Natural killer cell (primary cell): ENCODE measurements at regions not wholly inside any gene's neighbourhood (a gene's known extent, or its start where the extent isn't known, plus 50 kb on each side); places are given as distances from the start of the nearest gene placed in this dataset.

Experiments used
- ATAC-seq, 3 donors: fragments of 150-1000 bp in 2 of 3; fragments of 200-7000 bp in 1 of 3; cut with Tn5 transposase; 1 replicate in 1 of 3; 2 replicates in 2 of 3; pipeline ENCODE4 v1.10.0; 2021; ENCODE audit warnings: mild to moderate bottlenecking in 2 of 3, moderate library complexity in 2 of 3
- DNase-seq, 2 donors: peaks; one replicate each; pipeline versions ENCODE4 v3.0.0 to v3.0.0-alpha.2; 2013 to 2021; ENCODE audit warnings: mixed read lengths in 1 of 2
- H3K27ac ChIP-seq: one replicate; pipeline ENCODE4 v1.5.1; 2013; ENCODE audit warnings: mild to moderate bottlenecking, low read length
- H3K27me3 ChIP-seq: one replicate; pipeline ENCODE4 v1.6.1; 2013; ENCODE audit warnings: low read length; ENCODE audit not compliant: control insufficient read depth, insufficient read depth
- H3K36me3 ChIP-seq: one replicate; pipeline ENCODE4 v1.6.1; 2013; ENCODE audit warnings: low read length; ENCODE audit not compliant: control insufficient read depth, insufficient read depth
- H3K4me1 ChIP-seq: one replicate; pipeline ENCODE4 v1.6.1; 2013; ENCODE audit warnings: low read length; ENCODE audit not compliant: control insufficient read depth, insufficient read depth
- H3K4me3 ChIP-seq: one replicate; pipeline ENCODE4 v1.5.1; 2013; ENCODE audit warnings: low read length
- H3K9me3 ChIP-seq: one replicate; pipeline ENCODE4 v1.6.1; 2013; ENCODE audit warnings: low read length; ENCODE audit not compliant: control insufficient read depth, insufficient read depth
- H3K27ac Mint-ChIP-seq, 2 donors: one replicate each; pipeline ENCODE4 v1.8.0; 2022; ENCODE audit warnings: mild to moderate bottlenecking in 2 of 2, mixed read lengths in 2 of 2, moderate library complexity in 1 of 2
- H3K27me3 Mint-ChIP-seq, 2 donors: one replicate each; pipeline ENCODE4 v1.8.0; 2022; ENCODE audit warnings: low read depth in 2 of 2, mixed read lengths in 2 of 2
- H3K36me3 Mint-ChIP-seq: one replicate; pipeline ENCODE4 v1.8.0; 2022; ENCODE audit warnings: mixed read lengths
- H3K4me1 Mint-ChIP-seq, 2 donors: one replicate each; pipeline ENCODE4 v1.8.0; 2022; ENCODE audit warnings: mixed read lengths in 2 of 2
- H3K4me3 Mint-ChIP-seq: one replicate; pipeline ENCODE4 v1.8.0; 2022; ENCODE audit warnings: mild to moderate bottlenecking, moderate library complexity, mixed read lengths
- H3K9me3 Mint-ChIP-seq, 2 donors: one replicate each; pipeline ENCODE4 v1.8.0; 2022; ENCODE audit warnings: mixed read lengths in 2 of 2
- CTCF ChIP-seq: fragments of 200-600 bp; IDR thresholded peaks from one replicate; pipeline ENCODE4 v1.8.0; 2022; ENCODE audit warnings: antibody characterized with exemption
- WGBS: methylation state at CpG from one replicate; pipeline ENCODE4 v1.1.7; 2013; ENCODE audit warnings: missing lambda C conversion rate; ENCODE audit not compliant: insufficient coverage; 5-methylcytosine and 5-hydroxymethylcytosine counted together
- intact Hi-C: fragments of 100-400 bp; cut with micrococcal nuclease; formaldehyde crosslinking; loops from one replicate; pipeline ENCODE4 v1.14.2; 2022

- 100% methylated on average over 1 of the region's 1 CpG for WGBS
- Mint-ChIP-seq H3K36me3 (no peaks in the 10 kb centered on the region), H3K27me3 (peaks cover 0 to 3% of the 10 kb centered on the region in 2 donors), H3K4me3 (no peak overlapping the region), H3K27ac (no peak overlapping the region), H3K4me1 (no peaks in the 10 kb centered on the region), H3K9me3 (no peaks in the 10 kb centered on the region)
- no peak overlapping the region for H3K27ac ChIP-seq
- no peak for TF ChIP-seq CTCF
- no peaks in the 10 kb centered on the region for H3K36me3 ChIP-seq
- no peaks in the 10 kb centered on the region for H3K4me1 ChIP-seq
- intact Hi-C loops: no loop called here
- no peaks in the 10 kb centered on the region for H3K27me3 ChIP-seq
- ATAC-seq: no peak
- no peak overlapping the region for H3K4me3 ChIP-seq
- no peaks in the 10 kb centered on the region for H3K9me3 ChIP-seq
- no peak for DNase-seq
Observed at GRCh38 chr15:62756995-62757360, 285.6 kb upstream of the TPM1 start.

DNA sequence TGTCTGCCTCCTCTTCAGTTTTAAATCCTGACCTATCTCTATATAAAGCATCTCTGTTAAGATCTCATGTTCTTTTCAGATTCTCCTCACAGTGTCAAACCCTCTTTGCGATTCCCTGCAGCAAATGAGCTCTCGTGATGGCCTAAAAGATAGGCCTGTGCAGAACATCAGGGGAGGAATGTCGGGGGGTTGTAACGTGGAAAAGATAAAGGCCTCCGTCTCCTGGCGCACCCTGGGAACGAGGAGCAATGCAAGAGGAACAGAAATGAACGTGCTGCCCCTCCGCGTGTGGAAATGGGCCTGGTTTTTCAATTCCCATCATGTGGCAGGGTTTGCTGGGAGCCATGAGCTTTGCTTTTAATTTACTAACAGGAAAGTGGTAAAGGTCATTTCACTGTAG is 285.0 kb upstream of the TPM1 start:
- intact Hi-C loops: no loop called here
- H3K4me1 Mint-ChIP-seq: no peaks in the 10 kb centered on the region
- no peak overlapping the region for H3K4me3 Mint-ChIP-seq
- no peaks in the 10 kb centered on the region for H3K27me3 Mint-ChIP-seq
- H3K9me3 ChIP-seq: no peaks in the 10 kb centered on the region
- H3K27ac Mint-ChIP-seq: no peak overlapping the region
- no peak overlapping the region for H3K27ac ChIP-seq
- H3K9me3 Mint-ChIP-seq: no peaks in the 10 kb centered on the region
- H3K4me3 ChIP-seq: no peak overlapping the region
- TF ChIP-seq CTCF: no peak
- WGBS: 95% methylated on average over 10 of the region's 10 CpGs
- H3K4me1 ChIP-seq: no peaks in the 10 kb centered on the region
- ATAC-seq: no peak
- no peaks in the 10 kb centered on the region for H3K36me3 ChIP-seq
- H3K36me3 Mint-ChIP-seq: no peaks in the 10 kb centered on the region
- DNase-seq: no peak
- no peaks in the 10 kb centered on the region for H3K27me3 ChIP-seq

- Mint-ChIP-seq H3K27me3 (no peaks in the 10 kb centered on the region), H3K4me1 (no peaks in the 10 kb centered on the region), H3K9me3 (no peaks in the 10 kb centered on the region), H3K27ac (no peak overlapping the region), H3K4me3 (no peak overlapping the region), H3K36me3 (no peaks in the 10 kb centered on the region)
- no peaks in the 10 kb centered on the region for H3K9me3 ChIP-seq
- H3K27ac ChIP-seq: no peak overlapping the region
- no peaks in the 10 kb centered on the region for H3K27me3 ChIP-seq
- no peak overlapping the region for H3K4me3 ChIP-seq
- TF ChIP-seq CTCF: no peak
- intact Hi-C loops: no loop called here
- no peaks in the 10 kb centered on the region for H3K4me1 ChIP-seq
- 88% methylated on average over 11 of the region's 11 CpGs for WGBS
- DNase-seq: no peak
- ATAC-seq: no peak
- no peaks in the 10 kb centered on the region for H3K36me3 ChIP-seq
Observed at GRCh38 chr15:62758126-62758951, 284.2 kb upstream of the TPM1 start.

- WGBS: 95% methylated on average over 4 of the region's 4 CpGs
- H3K9me3 Mint-ChIP-seq: no peaks in the 10 kb centered on the region
- TF ChIP-seq CTCF: no peak
- DNase-seq: no peak
- H3K27me3 Mint-ChIP-seq: no peaks in the 10 kb centered on the region
- H3K4me1 Mint-ChIP-seq: no peaks in the 10 kb centered on the region
- H3K27ac Mint-ChIP-seq: no peak overlapping the region
- H3K36me3 Mint-ChIP-seq: no peaks in the 10 kb centered on the region
- intact Hi-C loops: no loop called here
- no peak overlapping the region for H3K4me3 ChIP-seq
- no peak overlapping the region for H3K27ac ChIP-seq
- H3K9me3 ChIP-seq: no peaks in the 10 kb centered on the region
- H3K36me3 ChIP-seq: no peaks in the 10 kb centered on the region
- H3K4me3 Mint-ChIP-seq: no peak overlapping the region
- H3K4me1 ChIP-seq: no peaks in the 10 kb centered on the region
- no peaks in the 10 kb centered on the region for H3K27me3 ChIP-seq
- ATAC-seq: no peak
Observed at GRCh38 chr15:62758952-62759349, 283.6 kb upstream of the TPM1 start.
